ENCODE measurements at regions not wholly inside any gene's neighbourhood (a gene's known extent, or its start where the extent isn't known, plus 50 kb on each side); places are given as distances from the start of the nearest gene placed in this dataset.

- TF ChIP-seq EZH2 (IDR thresholded peaks at IDR 0.05; ENCODE audit: borderline replicate concordance, low read depth, low read length, poor library complexity, severe bottlenecking) (no peak), CTCF (conservative IDR thresholded peaks at IDR 0.05; ENCODE audit: low read depth, low read length) (no peak)
These were observed 278.6 kb upstream of the CDH10 start for GRCh38 chr5:24923400-24923799.

Measured in A673 (cell line).